Prostate gland (tissue), 2 donors: ENCODE measurements at regions not wholly inside any gene's neighbourhood (a gene's known extent, or its start where the extent isn't known, plus 50 kb on each side); places are given as distances from the start of the nearest gene placed in this dataset.
A peak's percentile ranks its signal among the peaks of the same experiment; 100 is the strongest.

Experiments used
- DNase-seq: peaks from one replicate; pipeline ENCODE4 v3.0.0-alpha.2; 2019; ENCODE audit warnings: low spot score
- H3K27ac ChIP-seq, 2 donors: fragments of 200-600 bp; sonication (generic); 2 replicates each; pipeline ENCODE4 v1.5.1; 2017 to 2019
- H3K27me3 ChIP-seq: fragments of 200-600 bp; sonication (generic); replicated peaks from 2 replicates; pipeline ENCODE4 v1.5.1; 2019; ENCODE audit not compliant: insufficient read depth
- H3K36me3 ChIP-seq, 2 donors: fragments of 200-600 bp; sonication (generic); 1 replicate in 1 of 2; 2 replicates in 1 of 2; pipeline versions ENCODE4 v1.5.1 to v1.8.1; 2017 to 2019
- H3K4me1 ChIP-seq: fragments of 200-600 bp; sonication (generic); replicated peaks from 2 replicates; pipeline ENCODE4 v1.5.1; 2019
- H3K4me3 ChIP-seq, 2 donors: fragments of 200-600 bp; sonication (generic); 2 replicates each; pipeline ENCODE4 v1.5.1; 2017 to 2019
- H3K9me3 ChIP-seq: fragments of 200-600 bp; sonication (generic); 2 replicates; pipeline ENCODE4 v1.5.1; 2017
- POLR2A ChIP-seq: fragments of 450-650 bp; IDR thresholded peaks from one replicate; pipeline ENCODE4 v1.6.1; 2016; ENCODE audit warnings: antibody characterized with exemption, mild to moderate bottlenecking
- POLR2AphosphoS5 ChIP-seq: sonication (generic); formaldehyde crosslinking; IDR thresholded peaks from one replicate; pipeline ENCODE4 v1.6.1; 2017; ENCODE audit warnings: antibody characterized with exemption
- WGBS: methylation state at CpG from one replicate; pipeline ENCODE4 v1.1.5; 2018; 5-methylcytosine and 5-hydroxymethylcytosine counted together
- intact Hi-C: fragments of 100-400 bp; cut with DNase I; formaldehyde crosslinking; loops from one replicate; pipeline ENCODE4 v1.14.2; 2022
- TF ChIP-seq, protein P1 (sequence below), 4 experiments: fragments of 200-600 bp in 2 of 4; fragments of 450-650 bp in 2 of 4; sonication (generic) in 2 of 4; IDR thresholded peaks; 1 replicate in 3 of 4; 2 replicates in 1 of 4; pipeline ENCODE4 v1.5.1; 2016 to 2019; ENCODE audit warnings: antibody characterized with exemption in 4 of 4, mild to moderate bottlenecking in 2 of 4, moderate library complexity in 2 of 4

GRCh38 chr7:130930681-130931080 is 196.7 kb upstream of the KLF14 start:
- Histone ChIP-seq H3K4me3 (no peak overlapping the region), H3K27me3 (no peaks in the 10 kb centered on the region), H3K9me3 (no peaks in the 10 kb centered on the region), H3K27ac (peak overlapping the region; percentile 22 to 59), H3K4me1 (peaks cover 7% of the 10 kb centered on the region), H3K36me3 (no peaks in the 10 kb centered on the region)
- DNase-seq: no peak
- intact Hi-C loops: no loop called here
- TF ChIP-seq POLR2A (no peak), POLR2AphosphoS5 (no peak)
- TF ChIP-seq, protein P1, sequence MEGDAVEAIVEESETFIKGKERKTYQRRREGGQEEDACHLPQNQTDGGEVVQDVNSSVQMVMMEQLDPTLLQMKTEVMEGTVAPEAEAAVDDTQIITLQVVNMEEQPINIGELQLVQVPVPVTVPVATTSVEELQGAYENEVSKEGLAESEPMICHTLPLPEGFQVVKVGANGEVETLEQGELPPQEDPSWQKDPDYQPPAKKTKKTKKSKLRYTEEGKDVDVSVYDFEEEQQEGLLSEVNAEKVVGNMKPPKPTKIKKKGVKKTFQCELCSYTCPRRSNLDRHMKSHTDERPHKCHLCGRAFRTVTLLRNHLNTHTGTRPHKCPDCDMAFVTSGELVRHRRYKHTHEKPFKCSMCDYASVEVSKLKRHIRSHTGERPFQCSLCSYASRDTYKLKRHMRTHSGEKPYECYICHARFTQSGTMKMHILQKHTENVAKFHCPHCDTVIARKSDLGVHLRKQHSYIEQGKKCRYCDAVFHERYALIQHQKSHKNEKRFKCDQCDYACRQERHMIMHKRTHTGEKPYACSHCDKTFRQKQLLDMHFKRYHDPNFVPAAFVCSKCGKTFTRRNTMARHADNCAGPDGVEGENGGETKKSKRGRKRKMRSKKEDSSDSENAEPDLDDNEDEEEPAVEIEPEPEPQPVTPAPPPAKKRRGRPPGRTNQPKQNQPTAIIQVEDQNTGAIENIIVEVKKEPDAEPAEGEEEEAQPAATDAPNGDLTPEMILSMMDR (IDR thresholded peaks at IDR 0.05): no peak
- WGBS: 29% methylated on average over 8 of the region's 8 CpGs

- peak overlapping the region; percentile 22 to 59 for H3K27ac ChIP-seq
- TF ChIP-seq POLR2AphosphoS5: no peak
- TF ChIP-seq POLR2A: no peak
- TF ChIP-seq, protein P1 (IDR thresholded peaks at IDR 0.05): no peak
- H3K9me3 ChIP-seq: no peaks in the 10 kb centered on the region
- no peaks in the 10 kb centered on the region for H3K27me3 ChIP-seq
- DNase-seq: no peak
- intact Hi-C loops: no loop called here
- peaks cover 7% of the 10 kb centered on the region for H3K4me1 ChIP-seq
- no peak overlapping the region for H3K4me3 ChIP-seq
- H3K36me3 ChIP-seq: no peaks in the 10 kb centered on the region
- 100% methylated on average over 3 of the region's 3 CpGs for WGBS
Measured at GRCh38 chr7:130931423-130931822, 197.4 kb upstream of the KLF14 start.

DNA sequence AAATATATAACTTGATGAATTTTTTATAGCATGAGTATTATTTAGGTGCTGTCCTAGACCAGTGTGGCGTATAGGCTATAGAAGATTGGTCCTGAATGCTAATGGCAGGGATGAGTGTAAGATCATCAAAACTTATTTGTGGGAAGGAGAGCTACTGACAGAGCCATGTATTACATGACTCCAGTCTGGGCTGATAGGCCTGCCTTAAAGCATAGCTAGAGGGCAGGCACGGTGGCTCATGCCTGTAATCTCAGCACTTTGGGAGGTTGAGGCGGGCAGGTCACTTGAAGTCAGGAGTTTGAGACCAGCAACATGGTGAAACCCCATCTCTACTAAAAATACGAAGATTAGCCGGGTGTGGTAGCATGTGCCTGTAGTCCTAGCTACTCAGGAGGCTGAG is 198.1 kb upstream of the KLF14 start:
- H3K4me1 ChIP-seq: peaks cover 7% of the 10 kb centered on the region
- no peak for DNase-seq
- H3K27me3 ChIP-seq: no peaks in the 10 kb centered on the region
- no peak overlapping the region for H3K27ac ChIP-seq
- no peaks in the 10 kb centered on the region for H3K9me3 ChIP-seq
- intact Hi-C loops: no loop called here
- no peaks in the 10 kb centered on the region for H3K36me3 ChIP-seq
- TF ChIP-seq POLR2A (no peak), POLR2AphosphoS5 (no peak)
- TF ChIP-seq, protein P1 (IDR thresholded peaks at IDR 0.05): no peak
- 96% methylated on average over 5 of the region's 5 CpGs for WGBS
- H3K4me3 ChIP-seq: no peak overlapping the region

DNA sequence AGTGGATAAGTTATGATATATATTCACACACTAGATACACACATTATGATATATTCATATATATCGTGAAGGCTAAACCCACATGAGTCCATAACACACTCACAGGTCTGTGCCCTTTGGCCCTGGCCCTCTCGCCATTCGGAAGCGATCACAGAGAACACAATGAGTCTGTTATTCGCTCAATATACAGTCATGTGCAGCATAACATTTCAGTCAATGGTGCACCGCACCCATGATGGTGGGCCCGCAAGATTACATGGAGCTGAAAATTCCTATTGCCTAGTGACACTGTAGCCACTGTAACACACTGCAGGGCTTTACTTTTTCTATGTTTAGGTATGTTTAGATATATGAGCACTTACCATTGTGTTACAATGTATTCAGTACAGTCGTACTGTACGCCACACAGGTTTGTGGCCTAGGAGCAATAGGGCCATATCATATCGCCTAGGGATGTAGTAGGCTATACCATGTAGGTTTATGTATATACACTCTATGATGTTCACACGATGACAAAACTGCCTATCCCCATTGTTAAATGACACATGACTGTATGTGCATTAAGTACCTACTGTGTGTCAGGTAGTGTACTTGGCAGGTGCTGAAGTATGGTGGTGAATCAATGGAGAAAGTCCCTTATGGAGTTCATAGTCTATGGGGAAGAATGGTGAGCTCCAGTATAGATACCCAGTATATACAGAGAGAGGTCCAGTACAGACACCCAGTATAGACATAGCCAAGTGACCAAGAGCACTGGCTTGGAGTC is 198.8 kb upstream of the KLF14 start:
- Histone ChIP-seq H3K27ac (peak overlapping the region in 1 of 2 donors; percentile 1), H3K4me1 (peaks cover 7% of the 10 kb centered on the region), H3K9me3 (no peaks in the 10 kb centered on the region), H3K27me3 (no peaks in the 10 kb centered on the region), H3K36me3 (no peaks in the 10 kb centered on the region), H3K4me3 (no peak overlapping the region)
- DNase-seq: no peak
- intact Hi-C loops: no loop called here
- TF ChIP-seq, protein P1 (IDR thresholded peaks at IDR 0.05): no peak
- no peak for TF ChIP-seq POLR2AphosphoS5
- no peak for TF ChIP-seq POLR2A
- WGBS: 88% methylated on average over 11 of the region's 11 CpGs

DNA sequence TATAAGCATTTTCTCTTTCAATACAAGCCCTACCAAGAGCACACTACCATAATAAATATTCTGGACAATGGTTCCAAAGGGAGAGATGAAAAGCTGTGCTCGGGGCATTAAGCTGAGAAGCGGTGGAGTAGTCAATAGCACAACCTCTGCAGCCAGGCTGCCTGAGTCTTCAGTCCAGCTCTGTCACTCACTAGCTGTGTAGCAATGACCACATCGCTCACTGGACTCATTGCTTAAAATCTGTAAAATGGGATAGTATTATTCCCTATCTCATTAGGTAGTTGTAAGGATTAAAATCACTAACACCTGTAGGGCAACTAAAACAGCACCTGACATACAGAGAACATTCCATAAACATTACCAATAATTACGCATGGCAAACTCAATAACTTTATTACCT is 199.9 kb upstream of the KLF14 start:
- H3K36me3 ChIP-seq: no peaks in the 10 kb centered on the region
- no peak overlapping the region for H3K27ac ChIP-seq
- no peaks in the 10 kb centered on the region for H3K9me3 ChIP-seq
- peaks cover 7% of the 10 kb centered on the region for H3K4me1 ChIP-seq
- no peak for TF ChIP-seq POLR2AphosphoS5
- no peak for TF ChIP-seq POLR2A
- TF ChIP-seq, protein P1 (IDR thresholded peaks at IDR 0.05): no peak
- H3K4me3 ChIP-seq: no peak overlapping the region
- no peak for DNase-seq
- WGBS: 72% methylated on average over 4 of the region's 4 CpGs
- H3K27me3 ChIP-seq: no peaks in the 10 kb centered on the region
- intact Hi-C loops: no loop called here
